Osteoblast (primary cell): ENCODE measurements at regions not wholly inside any gene's neighbourhood (a gene's known extent, or its start where the extent isn't known, plus 50 kb on each side); places are given as distances from the start of the nearest gene placed in this dataset.
A peak's percentile ranks its signal among the peaks of the same experiment; 100 is the strongest.

Experiments used
- DNase-seq: peaks from one replicate; pipeline ENCODE4 v3.0.0; 2011; ENCODE audit warnings: low spot score, mixed read lengths; ENCODE audit not compliant: insufficient read length; ENCODE audit errors: missing footprints
- H2AFZ ChIP-seq: 2 replicates; pipeline ENCODE4 v1.6.0; 2011; ENCODE audit warnings: mild to moderate bottlenecking, low read length
- H3K27ac ChIP-seq: 2 replicates; pipeline ENCODE4 v1.5.1; 2011; ENCODE audit warnings: mild to moderate bottlenecking, low read depth, low read length, moderate library complexity
- H3K27me3 ChIP-seq: 2 replicates; pipeline ENCODE4 v1.6.0; 2012; ENCODE audit warnings: mild to moderate bottlenecking, control low read depth, inconsistent platforms, low read length, moderate library complexity; ENCODE audit not compliant: insufficient read depth
- H3K36me3 ChIP-seq: 2 replicates; pipeline ENCODE4 v1.5.1; 2011; ENCODE audit warnings: mild to moderate bottlenecking, low read length, control low read depth, moderate library complexity; ENCODE audit not compliant: insufficient read depth
- H3K4me1 ChIP-seq: 2 replicates; pipeline ENCODE4 v1.5.1; 2011; ENCODE audit warnings: mild to moderate bottlenecking, low read length, control low read depth, moderate library complexity; ENCODE audit not compliant: insufficient read depth
- H3K4me2 ChIP-seq: 2 replicates; pipeline ENCODE4 v1.6.0; 2011; ENCODE audit warnings: mild to moderate bottlenecking, low read length; ENCODE audit not compliant: insufficient read depth
- H3K4me3 ChIP-seq: fragments of 200-600 bp; sonication (generic); 3 replicates; pipeline ENCODE4 v1.5.1; 2012; ENCODE audit warnings: mild to moderate bottlenecking, low read length, inconsistent platforms; ENCODE audit not compliant: insufficient read depth
- H3K79me2 ChIP-seq: 2 replicates; pipeline ENCODE4 v1.6.0; 2012; ENCODE audit warnings: mild to moderate bottlenecking, low read length, control low read depth, inconsistent platforms; ENCODE audit not compliant: insufficient read depth
- H3K9me3 ChIP-seq: 2 replicates; pipeline ENCODE4 v1.5.1; 2011; ENCODE audit warnings: low read depth, low read length, control low read depth
- H4K20me1 ChIP-seq: 2 replicates; pipeline ENCODE4 v1.6.0; 2012; ENCODE audit warnings: mild to moderate bottlenecking, low read length, control low read depth; ENCODE audit not compliant: insufficient read depth
- CTCF ChIP-seq: IDR thresholded peaks from 2 replicates; pipeline ENCODE4 v1.5.1; 2011; ENCODE audit warnings: mild to moderate bottlenecking, low read depth, low read length, moderate library complexity; ENCODE audit errors: extremely low read depth

- no peaks in the 10 kb centered on the region for H3K79me2 ChIP-seq
- no peak overlapping the region for H3K4me3 ChIP-seq
- TF ChIP-seq CTCF, result no peak
- H4K20me1 ChIP-seq, result no peaks in the 10 kb centered on the region
- no peak overlapping the region for H3K4me2 ChIP-seq
- H3K27me3 ChIP-seq, result peaks cover 18% of the 10 kb centered on the region
- H2AFZ ChIP-seq, result no peak overlapping the region
- H3K36me3 ChIP-seq, result no peaks in the 10 kb centered on the region
- H3K27ac ChIP-seq, result no peak overlapping the region
- peaks cover 15% of the 10 kb centered on the region for H3K4me1 ChIP-seq
- no peak for DNase-seq
- H3K9me3 ChIP-seq, result peaks cover under 1% of the 10 kb centered on the region
These were observed 93.2 kb upstream of the TP53I11 start for GRCh38 chr11:45043755-45044475.

GRCh38 chr11:45045683-45046471 is 95.2 kb upstream of the TP53I11 start:
- Histone ChIP-seq H2AFZ (no peak overlapping the region), H3K4me2 (peak overlapping the region; percentile 61), H3K27ac (peak overlapping the region; percentile 28), H3K27me3 (peaks cover 8% of the 10 kb centered on the region), H3K4me3 (peak overlapping the region; percentile 16), H3K36me3 (no peaks in the 10 kb centered on the region), H4K20me1 (no peaks in the 10 kb centered on the region), H3K4me1 (peaks cover 15% of the 10 kb centered on the region), H3K9me3 (no peaks in the 10 kb centered on the region), H3K79me2 (no peaks in the 10 kb centered on the region)
- peak; percentile 88 for DNase-seq
- TF ChIP-seq CTCF, result no peak

- no peaks in the 10 kb centered on the region for H4K20me1 ChIP-seq
- no peak for TF ChIP-seq CTCF
- H3K36me3 ChIP-seq, result no peaks in the 10 kb centered on the region
- peaks cover 5% of the 10 kb centered on the region for H3K27me3 ChIP-seq
- H3K27ac ChIP-seq, result no peak overlapping the region
- H3K9me3 ChIP-seq, result no peaks in the 10 kb centered on the region
- H3K4me2 ChIP-seq, result no peak overlapping the region
- no peaks in the 10 kb centered on the region for H3K79me2 ChIP-seq
- H3K4me1 ChIP-seq, result peaks cover 12% of the 10 kb centered on the region
- H2AFZ ChIP-seq, result no peak overlapping the region
- DNase-seq, result no peak
- H3K4me3 ChIP-seq, result no peak overlapping the region
These were observed 97.7 kb upstream of the TP53I11 start for GRCh38 chr11:45048313-45048841.
